H1 (cell line): ENCODE measurements at regions not wholly inside any gene's neighbourhood (a gene's known extent, or its start where the extent isn't known, plus 50 kb on each side); places are given as distances from the start of the nearest gene placed in this dataset.

ENCODE experiments used
- BACH1 ChIP-seq: IDR thresholded peaks from 2 replicates; pipeline ENCODE4 v1.6.1; 2012; ENCODE audit warnings: low read length, improper control_type of control experiment
- CHD1 ChIP-seq: IDR thresholded peaks from 2 replicates; pipeline ENCODE4 v1.6.1; 2012; ENCODE audit warnings: low read depth, low read length, improper control_type of control experiment
- PHF8 ChIP-seq: fragments of 200-600 bp; sonication (generic); conservative IDR thresholded peaks from 2 replicates; pipeline ENCODE4 v1.7.1; 2012; ENCODE audit warnings: low read depth, mild to moderate bottlenecking, inconsistent platforms, low read length, moderate library complexity
- SAP30 ChIP-seq: fragments of 300-600 bp; sonication (generic); IDR thresholded peaks from 2 replicates; pipeline ENCODE4 v1.7.1; 2012; ENCODE audit warnings: low read length, moderate library complexity, mild to moderate bottlenecking, inconsistent platforms; ENCODE audit not compliant: insufficient read depth, insufficient replicate concordance
- SP1 ChIP-seq: IDR thresholded peaks from 2 replicates; pipeline ENCODE4 v1.6.1; 2011; ENCODE audit warnings: low read depth, low read length
- SP2 ChIP-seq: IDR thresholded peaks from 2 replicates; pipeline ENCODE4 v1.6.1; 2012; ENCODE audit warnings: mild to moderate bottlenecking, low read length, inconsistent platforms
- SRF ChIP-seq: IDR thresholded peaks from 2 replicates; pipeline ENCODE4 v1.6.1; 2011; ENCODE audit warnings: mild to moderate bottlenecking, low read depth, low read length, moderate library complexity

- TF ChIP-seq SAP30 = no peak
- no peak for TF ChIP-seq BACH1
- TF ChIP-seq SRF = no peak
- no peak for TF ChIP-seq SP1
- no peak for TF ChIP-seq PHF8
- no peak for TF ChIP-seq SP2
- TF ChIP-seq CHD1 = no peak
- TF ChIP-seq, all 59 proteins: peak for 0
Measured at GRCh38 chr20:6855104-6855503, 87.6 kb downstream of the BMP2 start (continued).
